ENCODE measurements at regions not wholly inside any gene's neighbourhood (a gene's known extent, or its start where the extent isn't known, plus 50 kb on each side); places are given as distances from the start of the nearest gene placed in this dataset.

GRCh38 chr5:2132497-2132847 lies 249.7 kb upstream of the IRX4 start:
- TF ChIP-seq CTCF (IDR thresholded peaks at IDR 0.05; ENCODE audit: insufficient read depth, low read depth, low read length) (no peak), EZH2 (IDR thresholded peaks at IDR 0.05; ENCODE audit: insufficient read depth, low read length) (no peak)

Data from astrocyte (in vitro differentiated cells and primary cell).